Endothelial cell of umbilical vein (primary cell): ENCODE measurements at regions not wholly inside any gene's neighbourhood (a gene's known extent, or its start where the extent isn't known, plus 50 kb on each side); places are given as distances from the start of the nearest gene placed in this dataset.

Experiments
- BruUV-seq: library from RNA; stranded (reverse); fragments of 400-500 nt; replicated peaks from 2 replicates; lab custom pipeline; 2021; lab: Mats Ljungman, UMichigan
- CTCF ChIA-PET: fragments of 300-600, 350-600 bp; sonication (Branson Sonifier 250); formaldehyde crosslinking; loops from one replicate; lab custom pipeline; 2021; ENCODE audit warnings: antibody characterized with exemption, inconsistent platforms; lab: Charles Lee
- POLR2A ChIA-PET: fragments of 300-600, 350-600 bp; sonication (Branson Sonifier 250); formaldehyde crosslinking; loops from one replicate; lab custom pipeline; 2021; ENCODE audit warnings: antibody characterized with exemption, inconsistent platforms; lab: Charles Lee
- DNase-seq: peaks from one replicate; pipeline ENCODE4 v3.0.0-alpha.2; 2011; ENCODE audit warnings: low read depth, low spot score
- FAIRE-seq: peaks from 2 replicates; lab custom pipeline; 2011; peaks lifted over from hg19 to GRCh38; lab: Jason Lieb, UNC
- H2AFZ ChIP-seq: 2 replicates; pipeline ENCODE4 v1.6.0; 2012; ENCODE audit warnings: low read depth, low read length, control low read depth, inconsistent platforms
- H3K27ac ChIP-seq: 2 replicates; pipeline ENCODE4 v1.5.1; 2011; ENCODE audit warnings: low read depth, mild to moderate bottlenecking, control low read depth, low read length, moderate library complexity; ENCODE audit not compliant: insufficient read depth
- H3K27me3 ChIP-seq, 2 experiments: 2 replicates each; pipeline versions ENCODE4 v1.6.0 to v1.6.1; 2011; ENCODE audit warnings: low read length in 2 of 2, mixed read lengths in 1 of 2; ENCODE audit not compliant: control insufficient read depth in 2 of 2, insufficient read depth in 2 of 2
- H3K36me3 ChIP-seq, 2 experiments: 2 replicates in 1 of 2; 3 replicates in 1 of 2; pipeline ENCODE4 v1.5.1; 2011; ENCODE audit warnings: low read length in 2 of 2, mild to moderate bottlenecking in 1 of 2, moderate library complexity in 1 of 2; ENCODE audit not compliant: control insufficient read depth in 2 of 2, insufficient read depth in 2 of 2; ENCODE audit errors: extremely low read depth in 1 of 2
- H3K4me1 ChIP-seq: 3 replicates; pipeline ENCODE4 v1.5.1; 2011; ENCODE audit warnings: mild to moderate bottlenecking, low read length; ENCODE audit not compliant: control insufficient read depth, insufficient read depth; ENCODE audit errors: extremely low read depth
- H3K4me2 ChIP-seq: 2 replicates; pipeline ENCODE4 v1.6.1; 2011; ENCODE audit warnings: low read length, control low read depth, mixed read lengths; ENCODE audit not compliant: insufficient read depth
- H3K4me3 ChIP-seq, 3 experiments: fragments of 200-600 bp in 1 of 3; sonication (generic), shearing (Covaris generic) in 1 of 3; replicated peaks in 1 of 3; 2 replicates each; pipeline ENCODE4 v1.5.1; 2011 to 2016; ENCODE audit warnings: control low read depth in 3 of 3, low read length in 3 of 3, mild to moderate bottlenecking in 2 of 3, inconsistent platforms in 1 of 3, low read depth in 1 of 3, moderate library complexity in 1 of 3; ENCODE audit not compliant: insufficient read depth in 1 of 3
- H3K79me2 ChIP-seq: 2 replicates; pipeline ENCODE4 v1.6.0; 2012; ENCODE audit warnings: low read length, inconsistent platforms; ENCODE audit not compliant: control insufficient read depth, insufficient read depth
- H3K9ac ChIP-seq: replicated peaks from 2 replicates; pipeline ENCODE3; 2011; ENCODE audit warnings: low read length, control low read depth; ENCODE audit not compliant: insufficient read depth; ENCODE audit errors: extremely low read depth
- H3K9me1 ChIP-seq: replicated peaks from 3 replicates; pipeline ENCODE4 v1.6.0; 2011; ENCODE audit warnings: mild to moderate bottlenecking, low read length; ENCODE audit not compliant: control insufficient read depth, insufficient read depth; ENCODE audit errors: extremely low read depth
- H3K9me3 ChIP-seq: replicated peaks from 2 replicates; pipeline ENCODE4 v1.5.1; 2012; ENCODE audit warnings: low read length, inconsistent platforms; ENCODE audit not compliant: control insufficient read depth, insufficient read depth
- H4K20me1 ChIP-seq: replicated peaks from 2 replicates; pipeline ENCODE3; 2011; ENCODE audit warnings: mild to moderate bottlenecking, low read length; ENCODE audit not compliant: control insufficient read depth, insufficient read depth; ENCODE audit errors: extremely low read depth
- EZH2 ChIP-seq: IDR thresholded peaks from 2 replicates; pipeline ENCODE4 v1.6.1; 2012; ENCODE audit warnings: borderline replicate concordance, low read depth, mild to moderate bottlenecking, moderate library complexity, low read length, inconsistent platforms; ENCODE audit not compliant: severe bottlenecking
- FOS ChIP-seq: IDR thresholded peaks from 2 replicates; pipeline ENCODE4 v1.6.1; 2011; ENCODE audit warnings: mild to moderate bottlenecking, low read length, moderate library complexity, borderline replicate concordance; ENCODE audit not compliant: insufficient read depth
- GATA2 ChIP-seq: IDR thresholded peaks from 2 replicates; pipeline ENCODE4 v1.7.0; 2011; ENCODE audit warnings: low read depth, mild to moderate bottlenecking, moderate library complexity, mixed read lengths, low read length; ENCODE audit not compliant: insufficient read length, insufficient read depth
- JUN ChIP-seq: IDR thresholded peaks from 2 replicates; pipeline ENCODE4 v1.6.1; 2011; ENCODE audit warnings: borderline replicate concordance, low read depth; ENCODE audit not compliant: insufficient read length, insufficient read depth
- MYC ChIP-seq: IDR thresholded peaks from one replicate; pipeline ENCODE4 v1.6.1; 2011; ENCODE audit warnings: mild to moderate bottlenecking, low read depth, low read length
- POLR2A ChIP-seq: IDR thresholded peaks from 2 replicates; pipeline ENCODE4 v1.6.1; 2012; ENCODE audit warnings: low read depth, mild to moderate bottlenecking, control low read depth, low read length
- POLR2AphosphoS5 ChIP-seq: IDR thresholded peaks from 2 replicates; pipeline ENCODE4 v1.6.1; 2012; ENCODE audit warnings: low read depth, mild to moderate bottlenecking, control low read depth, low read length, moderate library complexity; ENCODE audit not compliant: insufficient read depth
- dilution Hi-C: fragments of 300-500 bp; cut with MboI; formaldehyde crosslinking; loops from one replicate; pipeline ENCODE4 v1.15.0; 2019; ENCODE audit warnings: low sequenced_read_pairs; ENCODE audit not compliant: extremely low pct_ligation_motif_present
- intact Hi-C: fragments of 100-400 bp; cut with micrococcal nuclease; formaldehyde crosslinking; loops from one replicate; pipeline ENCODE4 v1.10.0; 2022
- TF ChIP-seq, protein P1 (sequence below), 2 donors: IDR thresholded peaks; 1 replicate in 1 of 2; 2 replicates in 1 of 2; pipeline ENCODE4 v1.5.1; 2011; ENCODE audit warnings: low read length in 2 of 2, mild to moderate bottlenecking in 2 of 2, moderate library complexity in 2 of 2, control low read depth in 1 of 2, inconsistent platforms in 1 of 2, low read depth in 1 of 2; ENCODE audit not compliant: insufficient read depth in 1 of 2; ENCODE audit errors: extremely low read depth in 1 of 2
- TF ChIP-seq, protein P2 (sequence below): IDR thresholded peaks from 2 replicates; pipeline ENCODE4 v1.6.1; 2011; ENCODE audit not compliant: insufficient read depth, insufficient read length

DNA sequence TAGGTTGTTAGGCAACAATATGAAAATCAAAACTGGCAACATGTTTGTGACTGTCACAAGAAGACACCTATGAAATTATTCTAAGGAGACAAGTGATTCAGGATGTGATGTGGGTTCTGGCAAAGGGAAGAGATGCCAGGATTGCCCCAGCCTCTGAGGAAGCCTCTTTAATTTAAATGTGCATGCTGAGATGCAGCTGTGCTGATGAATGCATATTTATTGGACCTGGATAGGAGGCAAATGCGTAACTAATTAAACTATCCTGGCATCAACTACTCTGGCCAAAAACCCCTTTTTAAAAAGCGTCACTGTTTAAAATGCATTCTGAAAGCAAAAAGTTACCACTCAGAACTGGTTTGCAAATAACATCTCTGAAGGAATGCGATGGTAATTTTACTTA lies 176.5 kb upstream of the DPH6 start:
- no peak overlapping the region for H3K27ac ChIP-seq
- H3K4me1 ChIP-seq: peaks cover 8% of the 10 kb centered on the region
- no peaks in the 10 kb centered on the region for H3K36me3 ChIP-seq
- TF ChIP-seq JUN: no peak
- TF ChIP-seq FOS: no peak
- TF ChIP-seq, protein P1, sequence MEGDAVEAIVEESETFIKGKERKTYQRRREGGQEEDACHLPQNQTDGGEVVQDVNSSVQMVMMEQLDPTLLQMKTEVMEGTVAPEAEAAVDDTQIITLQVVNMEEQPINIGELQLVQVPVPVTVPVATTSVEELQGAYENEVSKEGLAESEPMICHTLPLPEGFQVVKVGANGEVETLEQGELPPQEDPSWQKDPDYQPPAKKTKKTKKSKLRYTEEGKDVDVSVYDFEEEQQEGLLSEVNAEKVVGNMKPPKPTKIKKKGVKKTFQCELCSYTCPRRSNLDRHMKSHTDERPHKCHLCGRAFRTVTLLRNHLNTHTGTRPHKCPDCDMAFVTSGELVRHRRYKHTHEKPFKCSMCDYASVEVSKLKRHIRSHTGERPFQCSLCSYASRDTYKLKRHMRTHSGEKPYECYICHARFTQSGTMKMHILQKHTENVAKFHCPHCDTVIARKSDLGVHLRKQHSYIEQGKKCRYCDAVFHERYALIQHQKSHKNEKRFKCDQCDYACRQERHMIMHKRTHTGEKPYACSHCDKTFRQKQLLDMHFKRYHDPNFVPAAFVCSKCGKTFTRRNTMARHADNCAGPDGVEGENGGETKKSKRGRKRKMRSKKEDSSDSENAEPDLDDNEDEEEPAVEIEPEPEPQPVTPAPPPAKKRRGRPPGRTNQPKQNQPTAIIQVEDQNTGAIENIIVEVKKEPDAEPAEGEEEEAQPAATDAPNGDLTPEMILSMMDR (IDR thresholded peaks at IDR 0.05; ENCODE audit: extremely low read depth in 1 of 2, insufficient read depth in 1 of 2, low read depth in 1 of 2, low read length in 2 of 2): no peak
- TF ChIP-seq GATA2: no peak
- TF ChIP-seq POLR2AphosphoS5: no peak
- no peak for TF ChIP-seq MYC
- TF ChIP-seq, protein P2, sequence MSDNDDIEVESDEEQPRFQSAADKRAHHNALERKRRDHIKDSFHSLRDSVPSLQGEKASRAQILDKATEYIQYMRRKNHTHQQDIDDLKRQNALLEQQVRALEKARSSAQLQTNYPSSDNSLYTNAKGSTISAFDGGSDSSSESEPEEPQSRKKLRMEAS: no peak
- TF ChIP-seq POLR2A: no peak
- no peak for TF ChIP-seq EZH2
- DNase-seq: no peak
- H3K9me1 ChIP-seq: no peaks in the 10 kb centered on the region
- no peak overlapping the region for H2AFZ ChIP-seq
- no peaks in the 10 kb centered on the region for H3K9me3 ChIP-seq
- H3K4me2 ChIP-seq: no peak overlapping the region
- no peaks in the 10 kb centered on the region for H3K27me3 ChIP-seq
- no peaks in the 10 kb centered on the region for H4K20me1 ChIP-seq
- dilution Hi-C loops: no loop called here
- intact Hi-C loops: no loop called here
- ChIA-PET POLR2A (no interaction called here), CTCF (interaction anchor here (0.7 to 1.2 kb wide), 3 partner anchors 14 to 29 kb away, joined by 3 to 5 read pairs (median 3); no protein-coding TSS in a partner anchor)
- no peak for FAIRE-seq
- H3K9ac ChIP-seq: no peak overlapping the region
- H3K79me2 ChIP-seq: no peaks in the 10 kb centered on the region
- BruUV-seq: no TSS peak
- no peak overlapping the region for H3K4me3 ChIP-seq
